ENCODE measurements at regions not wholly inside any gene's neighbourhood (a gene's known extent, or its start where the extent isn't known, plus 50 kb on each side); places are given as distances from the start of the nearest gene placed in this dataset.

DNA sequence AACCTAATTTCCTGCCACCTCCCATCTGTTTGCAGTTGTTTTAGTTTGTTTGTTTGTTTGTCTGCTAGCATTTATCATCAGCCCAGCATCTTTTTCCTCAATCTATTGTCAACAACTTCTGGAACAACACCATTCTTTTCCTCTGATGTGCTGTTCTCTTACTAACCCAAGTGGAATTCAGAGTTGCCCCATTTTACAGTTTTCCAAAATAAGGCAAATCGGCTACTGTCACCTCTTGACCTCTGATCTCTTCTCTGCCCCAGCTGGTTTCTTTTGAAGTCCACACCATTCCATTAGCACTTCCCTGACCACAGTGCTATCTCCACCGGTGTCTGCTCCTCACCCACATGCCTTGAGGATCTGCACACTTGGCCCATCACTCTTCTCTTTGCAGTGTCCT is 102.4 kb downstream of the EFNB2 start:
- TF ChIP-seq, protein P1, sequence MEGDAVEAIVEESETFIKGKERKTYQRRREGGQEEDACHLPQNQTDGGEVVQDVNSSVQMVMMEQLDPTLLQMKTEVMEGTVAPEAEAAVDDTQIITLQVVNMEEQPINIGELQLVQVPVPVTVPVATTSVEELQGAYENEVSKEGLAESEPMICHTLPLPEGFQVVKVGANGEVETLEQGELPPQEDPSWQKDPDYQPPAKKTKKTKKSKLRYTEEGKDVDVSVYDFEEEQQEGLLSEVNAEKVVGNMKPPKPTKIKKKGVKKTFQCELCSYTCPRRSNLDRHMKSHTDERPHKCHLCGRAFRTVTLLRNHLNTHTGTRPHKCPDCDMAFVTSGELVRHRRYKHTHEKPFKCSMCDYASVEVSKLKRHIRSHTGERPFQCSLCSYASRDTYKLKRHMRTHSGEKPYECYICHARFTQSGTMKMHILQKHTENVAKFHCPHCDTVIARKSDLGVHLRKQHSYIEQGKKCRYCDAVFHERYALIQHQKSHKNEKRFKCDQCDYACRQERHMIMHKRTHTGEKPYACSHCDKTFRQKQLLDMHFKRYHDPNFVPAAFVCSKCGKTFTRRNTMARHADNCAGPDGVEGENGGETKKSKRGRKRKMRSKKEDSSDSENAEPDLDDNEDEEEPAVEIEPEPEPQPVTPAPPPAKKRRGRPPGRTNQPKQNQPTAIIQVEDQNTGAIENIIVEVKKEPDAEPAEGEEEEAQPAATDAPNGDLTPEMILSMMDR (IDR thresholded peaks at IDR 0.05; ENCODE audit: insufficient read depth, low read length, poor library complexity, severe bottlenecking), result no peak
- no peaks in the 10 kb centered on the region for H3K27me3 ChIP-seq (replicated peaks; ENCODE audit: control insufficient read depth, insufficient read depth, low read length)
- H3K36me3 ChIP-seq (ENCODE audit: control insufficient read depth, insufficient read depth, low read length), result no peaks in the 10 kb centered on the region
- no peak for DNase-seq (ENCODE audit: extremely low read depth, insufficient read length)
- no peak overlapping the region for H3K4me3 ChIP-seq (replicated peaks; ENCODE audit: low read depth, low read length)

DNA sequence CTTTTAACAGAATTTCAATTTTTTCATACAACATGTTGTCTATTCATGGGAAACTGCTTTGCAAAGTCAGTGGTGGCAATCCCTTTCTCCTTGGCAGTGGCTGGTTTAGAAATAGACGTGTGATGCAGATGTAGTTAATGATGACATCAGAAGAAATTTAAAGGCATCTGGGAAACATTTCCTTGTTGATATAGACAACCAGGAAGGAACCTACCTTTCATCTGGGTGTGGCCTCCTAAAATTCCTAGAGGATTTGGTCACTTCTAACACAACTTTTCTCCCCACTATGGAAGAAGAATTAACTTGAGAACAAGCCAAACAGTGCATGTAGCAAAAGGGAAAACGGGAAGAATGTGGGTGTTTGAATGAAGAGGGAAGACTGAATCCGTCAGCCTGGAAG is 102.8 kb downstream of the EFNB2 start:
- Histone ChIP-seq H3K36me3 (ENCODE audit: control insufficient read depth, insufficient read depth, low read length) (no peaks in the 10 kb centered on the region), H3K4me3 (replicated peaks; ENCODE audit: low read depth, low read length) (no peak overlapping the region), H3K27me3 (replicated peaks; ENCODE audit: control insufficient read depth, insufficient read depth, low read length) (no peaks in the 10 kb centered on the region)
- DNase-seq (ENCODE audit: extremely low read depth, insufficient read length), result no peak
- TF ChIP-seq, protein P1 (IDR thresholded peaks at IDR 0.05; ENCODE audit: insufficient read depth, low read length, poor library complexity, severe bottlenecking), result no peak

DNA sequence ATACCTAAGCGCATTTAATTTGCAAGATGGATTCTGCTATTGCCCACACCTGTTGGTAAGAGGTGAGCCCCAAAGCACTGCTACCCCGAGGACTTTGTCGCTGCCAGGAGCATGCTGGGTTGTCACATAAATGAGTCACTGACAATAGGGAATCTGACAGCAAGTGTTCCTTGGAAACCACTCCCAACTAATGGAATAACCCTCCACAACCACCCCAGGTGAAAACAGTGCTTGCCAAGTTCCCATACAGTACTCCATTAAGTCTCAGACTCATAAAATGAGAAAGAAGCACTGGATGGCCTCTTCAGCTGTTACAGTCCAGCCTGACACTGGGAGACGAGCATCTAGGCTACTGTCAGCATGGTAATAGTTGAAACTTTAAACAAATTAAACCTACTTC is 108.6 kb downstream of the EFNB2 start:
- H3K4me3 ChIP-seq (replicated peaks; ENCODE audit: low read depth, low read length), result no peak overlapping the region
- H3K27me3 ChIP-seq (replicated peaks; ENCODE audit: control insufficient read depth, insufficient read depth, low read length), result no peaks in the 10 kb centered on the region
- H3K36me3 ChIP-seq (ENCODE audit: control insufficient read depth, insufficient read depth, low read length), result no peaks in the 10 kb centered on the region
- no peak for DNase-seq (ENCODE audit: extremely low read depth, insufficient read length)
- TF ChIP-seq, protein P1 (IDR thresholded peaks at IDR 0.05; ENCODE audit: insufficient read depth, low read length, poor library complexity, severe bottlenecking), result no peak

- DNase-seq (ENCODE audit: extremely low read depth, insufficient read length), result no peak
- Histone ChIP-seq H3K27me3 (replicated peaks; ENCODE audit: control insufficient read depth, insufficient read depth, low read length) (no peaks in the 10 kb centered on the region), H3K4me3 (replicated peaks; ENCODE audit: low read depth, low read length) (no peak overlapping the region), H3K36me3 (ENCODE audit: control insufficient read depth, insufficient read depth, low read length) (no peaks in the 10 kb centered on the region)
- TF ChIP-seq, protein P1 (IDR thresholded peaks at IDR 0.05; ENCODE audit: insufficient read depth, low read length, poor library complexity, severe bottlenecking), result no peak
These were observed 109.8 kb downstream of the EFNB2 start for GRCh38 chr13:106425661-106426060.

DNA sequence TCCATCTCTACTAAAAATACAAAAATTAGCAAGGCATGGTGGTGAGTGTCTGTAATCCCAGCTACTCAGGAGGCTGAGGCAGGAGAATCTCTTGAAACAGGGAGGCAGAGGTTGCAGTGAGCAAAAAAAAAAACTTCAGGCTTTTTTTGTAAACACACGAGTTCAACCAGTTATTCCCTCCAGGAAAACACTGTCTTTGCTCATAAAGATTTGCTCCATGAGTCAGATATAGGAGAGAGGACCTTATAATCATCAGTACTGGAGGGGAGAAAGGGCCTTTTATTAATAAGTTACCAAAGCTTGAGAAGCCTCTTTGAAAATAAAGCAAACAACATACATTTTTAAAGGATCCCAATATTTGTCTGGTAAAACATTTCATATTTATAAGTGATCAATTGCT is 110.7 kb downstream of the EFNB2 start:
- TF ChIP-seq, protein P1 (IDR thresholded peaks at IDR 0.05; ENCODE audit: insufficient read depth, low read length, poor library complexity, severe bottlenecking), result no peak

DNA sequence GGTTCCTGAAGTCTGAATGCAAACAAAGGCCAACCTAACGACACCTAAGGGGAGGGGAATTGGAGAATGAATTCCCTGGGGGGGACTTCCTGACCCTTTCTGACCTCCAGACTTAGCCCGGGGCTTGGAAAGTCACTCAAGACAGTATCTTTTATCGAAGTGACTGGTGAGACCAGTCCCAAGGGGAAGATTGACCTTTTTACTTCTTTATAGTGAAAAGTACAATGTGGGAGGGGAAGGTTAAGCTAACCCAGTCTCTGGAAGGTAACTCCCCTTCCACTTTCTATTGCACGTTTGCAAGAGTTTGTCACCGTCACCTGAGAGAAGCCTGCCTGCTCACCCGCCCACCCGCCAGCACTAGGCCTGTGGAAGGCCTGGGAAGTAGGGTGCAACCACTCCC is 111.9 kb downstream of the EFNB2 start:
- Histone ChIP-seq H3K4me3 (replicated peaks; ENCODE audit: low read depth, low read length) (no peak overlapping the region), H3K36me3 (ENCODE audit: control insufficient read depth, insufficient read depth, low read length) (no peaks in the 10 kb centered on the region), H3K27me3 (replicated peaks; ENCODE audit: control insufficient read depth, insufficient read depth, low read length) (no peaks in the 10 kb centered on the region)
- TF ChIP-seq, protein P1 (IDR thresholded peaks at IDR 0.05; ENCODE audit: insufficient read depth, low read length, poor library complexity, severe bottlenecking), result no peak
- DNase-seq (ENCODE audit: extremely low read depth, insufficient read length), result no peak

More for the DNA sequence above, 110.7 kb downstream of the EFNB2 start:
- DNase-seq (ENCODE audit: extremely low read depth, insufficient read length), result no peak
- Histone ChIP-seq H3K4me3 (replicated peaks; ENCODE audit: low read depth, low read length) (no peak overlapping the region), H3K36me3 (ENCODE audit: control insufficient read depth, insufficient read depth, low read length) (no peaks in the 10 kb centered on the region), H3K27me3 (replicated peaks; ENCODE audit: control insufficient read depth, insufficient read depth, low read length) (no peaks in the 10 kb centered on the region)
